ENCODE measurements at regions not wholly inside any gene's neighbourhood (a gene's known extent, or its start where the extent isn't known, plus 50 kb on each side); places are given as distances from the start of the nearest gene placed in this dataset.

GRCh38 chr5:121006217-121006616, 542.1 kb downstream of the PRR16 start:
- no peak for TF ChIP-seq EZH2 (IDR thresholded peaks at IDR 0.05; ENCODE audit: low read depth)
- no peak for TF ChIP-seq CTCF (conservative IDR thresholded peaks at IDR 0.05)
- no TSS peak for BruUV-seq (replicated peaks)
- DNase-seq, result no peak
- Histone ChIP-seq H3K9me3 (ENCODE audit: insufficient read depth, low read depth) (no peaks in the 10 kb centered on the region), H3K4me3 (no peak overlapping the region), H3K9me2 (ENCODE audit: insufficient read depth) (no peaks in the 10 kb centered on the region), H3K36me3 (ENCODE audit: low read depth) (no peaks in the 10 kb centered on the region), H3K4me2 (no peak overlapping the region), H3K27ac (no peak overlapping the region), H3F3A (ENCODE audit: insufficient read depth, low read depth) (no peaks in the 10 kb centered on the region), H3K79me2 (ENCODE audit: low read depth) (no peaks in the 10 kb centered on the region), H3K27me3 (ENCODE audit: insufficient read depth, low read depth) (no peaks in the 10 kb centered on the region), H4K20me1 (ENCODE audit: insufficient read depth) (no peaks in the 10 kb centered on the region), H2AFZ (no peak overlapping the region), H3K4me1 (replicated peaks; ENCODE audit: insufficient read depth) (no peaks in the 10 kb centered on the region)
- intact Hi-C loops (cut with micrococcal nuclease; ENCODE audit: unreplicated experiment), result no loop called here
- ChIA-PET CTCF (no interaction called here), POLR2A (ENCODE audit: unreplicated experiment) (no interaction called here)

GRCh38 chr5:121008041-121008440, 543.9 kb downstream of the PRR16 start:
- H3K9me2 ChIP-seq (ENCODE audit: insufficient read depth), result no peaks in the 10 kb centered on the region
- no peak for DNase-seq
- intact Hi-C loops (cut with micrococcal nuclease; ENCODE audit: unreplicated experiment), result no loop called here

GRCh38 chr5:121009058-121009457, 545.0 kb downstream of the PRR16 start:
- Histone ChIP-seq H3K36me3 (ENCODE audit: low read depth) (no peaks in the 10 kb centered on the region), H3K4me3 (no peak overlapping the region), H4K20me1 (ENCODE audit: insufficient read depth) (no peaks in the 10 kb centered on the region), H3K27me3 (ENCODE audit: insufficient read depth, low read depth) (no peaks in the 10 kb centered on the region), H3K4me1 (replicated peaks; ENCODE audit: insufficient read depth) (no peaks in the 10 kb centered on the region), H3K79me2 (ENCODE audit: low read depth) (no peaks in the 10 kb centered on the region), H3F3A (ENCODE audit: insufficient read depth, low read depth) (no peaks in the 10 kb centered on the region), H3K27ac (no peak overlapping the region), H2AFZ (no peak overlapping the region), H3K4me2 (no peak overlapping the region), H3K9me3 (ENCODE audit: insufficient read depth, low read depth) (no peaks in the 10 kb centered on the region), H3K9me2 (ENCODE audit: insufficient read depth) (no peaks in the 10 kb centered on the region)
- POLR2A ChIA-PET (ENCODE audit: unreplicated experiment), result no interaction called here
- BruUV-seq (replicated peaks), result no TSS peak
- intact Hi-C loops (cut with micrococcal nuclease; ENCODE audit: unreplicated experiment), result no loop called here
- no peak for DNase-seq
- CTCF ChIA-PET, result no interaction called here
- TF ChIP-seq CTCF (conservative IDR thresholded peaks at IDR 0.05) (no peak), EZH2 (IDR thresholded peaks at IDR 0.05; ENCODE audit: low read depth) (no peak)

More at GRCh38 chr5:121008041-121008440, 543.9 kb downstream of the PRR16 start:
- Histone ChIP-seq H2AFZ (no peak overlapping the region), H3K4me1 (replicated peaks; ENCODE audit: insufficient read depth) (no peaks in the 10 kb centered on the region), H3K27me3 (ENCODE audit: insufficient read depth, low read depth) (no peaks in the 10 kb centered on the region), H3K36me3 (ENCODE audit: low read depth) (no peaks in the 10 kb centered on the region), H3K4me2 (no peak overlapping the region), H3K4me3 (no peak overlapping the region), H3F3A (ENCODE audit: insufficient read depth, low read depth) (no peaks in the 10 kb centered on the region), H4K20me1 (ENCODE audit: insufficient read depth) (no peaks in the 10 kb centered on the region), H3K27ac (no peak overlapping the region), H3K79me2 (ENCODE audit: low read depth) (no peaks in the 10 kb centered on the region), H3K9me3 (ENCODE audit: insufficient read depth, low read depth) (no peaks in the 10 kb centered on the region)
- BruUV-seq (replicated peaks), result no TSS peak
- TF ChIP-seq EZH2 (IDR thresholded peaks at IDR 0.05; ENCODE audit: low read depth) (no peak), CTCF (conservative IDR thresholded peaks at IDR 0.05) (no peak)
- POLR2A ChIA-PET (ENCODE audit: unreplicated experiment), result no interaction called here
- CTCF ChIA-PET, result no interaction called here
